Mucosa of rectum (tissue), 2 donors: ENCODE measurements at regions not wholly inside any gene's neighbourhood (a gene's known extent, or its start where the extent isn't known, plus 50 kb on each side); places are given as distances from the start of the nearest gene placed in this dataset.

Experiments
- H3K27ac ChIP-seq, 2 donors: one replicate each; pipeline ENCODE4 v1.7.0; 2013; ENCODE audit warnings: inconsistent platforms in 2 of 2, low read depth in 2 of 2, low read length in 2 of 2
- H3K27me3 ChIP-seq, 2 donors: one replicate each; pipeline ENCODE4 v1.7.0; 2013; ENCODE audit warnings: low read length in 2 of 2; ENCODE audit not compliant: control insufficient read depth in 2 of 2, insufficient read depth in 2 of 2
- H3K36me3 ChIP-seq, 2 donors: one replicate each; pipeline ENCODE4 v1.7.0; 2013; ENCODE audit warnings: low read length in 2 of 2; ENCODE audit not compliant: control insufficient read depth in 2 of 2, insufficient read depth in 2 of 2
- H3K4me1 ChIP-seq, 2 donors: one replicate each; pipeline ENCODE4 v1.7.0; 2013; ENCODE audit warnings: low read length in 2 of 2, mild to moderate bottlenecking in 1 of 2; ENCODE audit not compliant: control insufficient read depth in 2 of 2, insufficient read depth in 2 of 2
- H3K4me3 ChIP-seq, 2 donors: one replicate each; pipeline ENCODE4 v1.7.0; 2013; ENCODE audit warnings: low read length in 2 of 2
- H3K9ac ChIP-seq, 2 donors: one replicate each; pipeline ENCODE4 v1.7.0; 2013; ENCODE audit warnings: low read length in 2 of 2, low read depth in 1 of 2, mild to moderate bottlenecking in 1 of 2
- H3K9me3 ChIP-seq, 2 donors: one replicate each; pipeline ENCODE4 v1.7.0; 2013; ENCODE audit warnings: low read length in 2 of 2; ENCODE audit not compliant: control insufficient read depth in 2 of 2
- donor health status: healthy.
- donor health status: Normal muscosa, but diverticular disease.

DNA sequence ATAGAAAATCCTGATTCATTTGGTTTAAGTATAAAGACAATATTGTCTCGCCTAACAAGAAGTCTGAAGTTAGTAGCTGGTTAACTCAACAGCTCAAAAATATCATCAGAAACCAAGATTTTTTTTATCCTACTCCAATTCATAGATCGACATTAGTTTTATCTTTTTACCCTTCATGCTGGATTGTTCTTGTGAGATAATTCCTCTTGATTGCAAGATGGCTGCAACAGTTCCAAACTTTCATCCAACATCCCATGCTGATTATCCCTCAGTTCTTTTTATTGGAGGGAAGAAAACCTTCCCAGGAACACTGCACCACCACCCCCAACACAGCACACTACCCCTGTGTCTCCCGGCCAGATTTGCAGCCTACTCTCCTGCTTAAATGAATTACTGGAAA is 370.2 kb upstream of the RAB6C start:
- H3K4me3 ChIP-seq, result no peak overlapping the region

DNA sequence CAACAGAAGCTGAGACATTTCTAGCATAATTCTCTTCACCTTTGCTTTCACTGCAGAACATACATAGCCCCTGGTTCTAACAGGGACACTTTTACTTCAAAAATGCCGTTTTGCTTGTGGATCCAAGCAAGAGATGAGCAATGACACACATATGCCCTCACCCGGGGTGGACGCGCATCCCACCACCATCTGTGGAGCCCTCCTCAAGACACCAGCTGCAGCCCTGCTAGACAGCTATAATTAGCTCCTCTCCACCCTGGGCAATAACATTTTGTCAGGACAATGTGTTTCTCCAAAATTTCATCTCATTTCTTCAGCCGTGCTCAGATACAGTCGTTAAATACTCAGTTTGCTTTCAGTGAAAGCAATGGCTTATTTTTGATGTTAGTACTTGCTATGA is 368.7 kb upstream of the RAB6C start:
- Histone ChIP-seq H3K27ac (no peak overlapping the region), H3K4me1 (no peaks in the 10 kb centered on the region), H3K9me3 (no peaks in the 10 kb centered on the region), H3K4me3 (no peak overlapping the region), H3K36me3 (no peaks in the 10 kb centered on the region), H3K9ac (no peak overlapping the region), H3K27me3 (no peaks in the 10 kb centered on the region)

More for the DNA sequence above, 370.2 kb upstream of the RAB6C start:
- Histone ChIP-seq H3K27ac (no peak overlapping the region), H3K9me3 (no peaks in the 10 kb centered on the region), H3K36me3 (no peaks in the 10 kb centered on the region), H3K4me1 (no peaks in the 10 kb centered on the region), H3K9ac (no peak overlapping the region), H3K27me3 (peaks cover 0 to 1% of the 10 kb centered on the region in 2 donors)

DNA sequence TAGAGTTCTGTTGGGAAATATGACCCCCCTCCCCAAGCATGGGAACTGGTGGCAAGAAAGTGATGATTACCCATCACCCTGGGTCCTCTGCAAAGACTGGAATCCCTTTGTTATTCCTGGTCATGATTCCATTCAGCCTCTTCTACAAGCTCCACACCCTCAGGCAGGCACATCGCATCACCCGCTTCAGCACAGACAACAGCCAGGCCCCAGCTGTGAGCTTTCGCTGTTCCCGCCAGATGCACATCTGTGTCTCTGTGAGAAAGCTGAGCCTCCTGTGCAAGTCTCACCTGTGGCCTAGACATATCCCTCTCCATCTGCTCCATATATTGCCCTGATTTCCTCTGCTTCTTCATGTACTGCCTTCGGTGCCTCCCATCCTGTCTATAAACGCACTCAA is 368.0 kb upstream of the RAB6C start:
- H3K9me3 ChIP-seq, result no peaks in the 10 kb centered on the region
- no peaks in the 10 kb centered on the region for H3K27me3 ChIP-seq
- no peaks in the 10 kb centered on the region for H3K4me1 ChIP-seq
- H3K36me3 ChIP-seq, result no peaks in the 10 kb centered on the region
- no peak overlapping the region for H3K27ac ChIP-seq
- H3K9ac ChIP-seq, result no peak overlapping the region
- no peak overlapping the region for H3K4me3 ChIP-seq

DNA sequence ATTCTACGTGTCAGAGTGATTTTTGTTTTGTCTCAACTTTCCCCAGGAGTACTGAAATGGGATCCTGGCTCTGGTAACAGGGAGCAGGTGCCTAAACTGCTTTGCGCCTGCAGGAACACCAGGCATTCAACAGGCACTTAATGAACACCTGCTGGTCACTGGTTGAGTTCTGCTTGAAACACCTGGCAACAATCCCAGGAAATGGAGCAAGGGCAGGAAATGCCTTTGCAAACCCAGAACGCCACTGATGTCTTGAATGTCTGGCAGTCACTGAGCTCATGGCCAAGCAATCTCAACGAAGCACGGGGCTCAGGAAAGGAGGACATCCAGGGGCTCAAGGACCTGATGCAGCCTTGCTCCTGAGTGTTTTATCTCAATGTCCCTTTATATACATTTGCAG is 360.0 kb upstream of the RAB6C start:
- Histone ChIP-seq H3K27ac (no peak overlapping the region), H3K4me1 (no peaks in the 10 kb centered on the region), H3K4me3 (no peak overlapping the region), H3K27me3 (peaks cover 0 to 2% of the 10 kb centered on the region in 2 donors), H3K9ac (no peak overlapping the region), H3K9me3 (no peaks in the 10 kb centered on the region), H3K36me3 (no peaks in the 10 kb centered on the region)

DNA sequence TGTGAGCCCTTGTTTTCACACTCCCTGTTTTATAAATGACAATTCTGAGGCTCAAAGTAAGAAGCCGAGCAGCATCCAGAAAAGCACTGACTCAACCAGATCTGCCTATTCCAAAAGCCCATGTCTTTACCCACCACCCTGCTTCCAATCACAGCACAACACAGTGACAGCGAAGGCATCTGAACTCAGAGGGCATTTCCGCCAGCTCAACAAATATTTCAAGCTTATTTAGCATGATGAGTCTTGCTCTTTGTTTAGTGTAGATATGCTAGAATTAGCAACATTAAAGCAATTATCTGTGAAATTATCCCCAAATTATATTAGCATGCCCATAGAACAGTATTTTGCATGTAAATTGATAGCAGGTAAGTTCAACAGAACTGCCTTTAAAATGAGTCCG is 359.1 kb upstream of the RAB6C start:
- Histone ChIP-seq H3K9me3 (no peaks in the 10 kb centered on the region), H3K36me3 (no peaks in the 10 kb centered on the region), H3K4me1 (no peaks in the 10 kb centered on the region), H3K4me3 (no peak overlapping the region), H3K27ac (no peak overlapping the region), H3K9ac (no peak overlapping the region), H3K27me3 (peaks cover 0 to 2% of the 10 kb centered on the region in 2 donors)

DNA sequence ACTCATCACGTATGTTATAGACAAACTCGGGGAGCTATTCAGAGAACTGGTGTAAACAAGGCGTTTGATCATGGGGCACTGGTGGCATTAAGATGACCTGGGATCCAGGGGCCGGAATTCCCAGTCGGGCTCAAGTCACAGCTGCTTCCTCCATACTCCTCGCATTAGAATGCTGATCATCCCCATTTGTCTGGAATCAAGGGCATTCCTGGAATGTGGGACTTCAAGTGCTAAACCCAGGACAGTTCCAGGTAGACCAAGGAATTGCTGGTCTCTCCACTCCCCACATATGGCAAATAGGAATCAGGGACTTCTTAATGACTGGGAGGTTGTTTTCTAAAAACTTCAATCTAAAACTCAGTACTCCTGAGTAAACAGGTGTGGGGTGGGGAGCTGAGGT is 355.7 kb upstream of the RAB6C start:
- Histone ChIP-seq H3K36me3 (no peaks in the 10 kb centered on the region), H3K4me1 (no peaks in the 10 kb centered on the region), H3K4me3 (no peak overlapping the region), H3K27ac (no peak overlapping the region), H3K9ac (no peak overlapping the region), H3K9me3 (no peaks in the 10 kb centered on the region), H3K27me3 (peaks cover 0 to 2% of the 10 kb centered on the region in 2 donors)

DNA sequence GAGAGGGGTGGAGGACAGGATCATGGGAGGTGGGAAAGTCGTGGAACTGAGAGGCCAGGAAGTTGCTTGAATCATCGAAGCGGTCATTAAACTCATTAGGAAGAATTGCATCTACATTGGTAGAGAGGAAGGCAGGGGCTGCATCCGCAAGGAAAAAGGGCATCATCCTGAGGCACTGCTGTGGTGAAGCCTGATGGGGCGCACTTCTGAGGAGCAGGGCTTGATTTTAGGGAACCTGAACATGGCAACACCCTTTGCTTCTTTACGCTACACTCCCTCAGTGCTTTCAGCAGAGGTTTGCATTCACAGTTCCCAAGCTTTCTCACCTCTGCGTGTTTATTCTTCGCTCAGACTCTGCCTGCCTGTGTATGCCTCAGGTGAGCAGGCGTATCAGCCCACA is 352.0 kb upstream of the RAB6C start:
- H3K4me1 ChIP-seq, result no peaks in the 10 kb centered on the region
- H3K4me3 ChIP-seq, result no peak overlapping the region
- no peak overlapping the region for H3K9ac ChIP-seq
- no peaks in the 10 kb centered on the region for H3K9me3 ChIP-seq
- H3K36me3 ChIP-seq, result no peaks in the 10 kb centered on the region
- H3K27me3 ChIP-seq, result no peaks in the 10 kb centered on the region
- H3K27ac ChIP-seq, result no peak overlapping the region

DNA sequence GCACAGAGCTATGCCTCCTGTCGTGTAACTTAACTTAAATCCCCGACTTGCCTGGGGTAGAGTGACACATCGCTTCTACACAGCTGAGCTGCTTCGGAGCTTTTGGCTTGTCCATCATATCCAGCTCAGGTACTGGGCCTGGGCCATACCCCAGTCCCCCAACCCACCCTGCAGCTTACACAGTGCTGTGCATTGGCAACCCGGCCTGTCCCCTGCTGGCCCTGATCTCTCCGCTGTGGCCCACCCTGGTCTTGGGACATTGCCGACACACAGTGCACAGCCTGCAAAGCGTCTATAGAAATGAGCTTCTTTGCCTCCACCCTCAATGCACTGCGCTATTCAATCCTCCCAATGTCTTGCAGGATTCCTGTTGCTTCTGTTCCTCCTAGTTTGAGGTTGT is 342.8 kb upstream of the RAB6C start:
- Histone ChIP-seq H3K27me3 (no peaks in the 10 kb centered on the region), H3K9ac (no peak overlapping the region), H3K36me3 (no peaks in the 10 kb centered on the region), H3K4me1 (no peaks in the 10 kb centered on the region), H3K9me3 (no peaks in the 10 kb centered on the region), H3K4me3 (no peak overlapping the region), H3K27ac (no peak overlapping the region)

DNA sequence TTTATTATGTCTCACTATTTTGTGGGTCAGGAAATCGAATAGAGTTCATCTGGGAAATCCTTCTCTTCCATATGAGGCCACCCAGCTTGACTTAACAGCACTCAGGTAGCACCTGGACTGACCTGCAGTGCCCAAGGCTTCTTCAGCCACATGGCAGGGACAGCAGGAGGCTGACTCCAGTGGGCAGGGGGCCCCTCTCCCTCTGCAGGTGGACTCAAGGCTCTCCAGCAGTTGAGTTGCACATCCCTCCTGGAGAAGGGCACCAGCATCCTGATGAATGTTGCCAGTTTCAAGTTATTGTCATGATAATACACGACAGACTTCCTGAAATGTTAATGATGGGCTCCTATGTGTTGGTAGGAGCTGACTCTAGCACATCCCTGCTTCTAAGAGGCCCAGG is 338.1 kb upstream of the RAB6C start:
- Histone ChIP-seq H3K4me3 (no peak overlapping the region), H3K27ac (no peak overlapping the region), H3K9me3 (no peaks in the 10 kb centered on the region), H3K27me3 (no peaks in the 10 kb centered on the region), H3K9ac (no peak overlapping the region), H3K36me3 (no peaks in the 10 kb centered on the region), H3K4me1 (no peaks in the 10 kb centered on the region)

DNA sequence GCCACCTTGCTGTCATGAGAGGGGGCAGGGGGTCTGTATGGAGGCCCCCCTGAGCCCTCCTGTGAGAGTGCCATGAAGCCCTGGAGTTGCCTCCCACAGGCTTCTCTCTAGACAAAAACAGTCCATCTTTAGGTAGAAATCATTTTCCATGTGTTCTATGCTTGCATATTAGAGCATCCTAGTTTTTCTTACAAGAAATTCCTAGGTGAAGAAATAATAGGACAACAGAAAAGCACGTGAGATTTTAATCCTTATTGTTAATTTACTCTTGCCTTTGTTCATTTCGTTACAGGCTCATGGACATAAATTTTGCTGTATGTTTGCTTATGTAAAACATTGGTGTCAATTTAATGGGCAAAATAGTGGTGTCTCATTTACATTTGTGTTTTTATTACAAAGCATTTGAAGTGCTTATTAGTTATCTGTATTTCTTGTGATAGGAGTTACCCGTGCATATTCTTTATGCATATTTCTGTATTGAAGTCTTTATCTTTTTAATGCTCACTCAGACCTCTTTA is 336.9 kb upstream of the RAB6C start:
- H3K4me1 ChIP-seq, result no peaks in the 10 kb centered on the region

DNA sequence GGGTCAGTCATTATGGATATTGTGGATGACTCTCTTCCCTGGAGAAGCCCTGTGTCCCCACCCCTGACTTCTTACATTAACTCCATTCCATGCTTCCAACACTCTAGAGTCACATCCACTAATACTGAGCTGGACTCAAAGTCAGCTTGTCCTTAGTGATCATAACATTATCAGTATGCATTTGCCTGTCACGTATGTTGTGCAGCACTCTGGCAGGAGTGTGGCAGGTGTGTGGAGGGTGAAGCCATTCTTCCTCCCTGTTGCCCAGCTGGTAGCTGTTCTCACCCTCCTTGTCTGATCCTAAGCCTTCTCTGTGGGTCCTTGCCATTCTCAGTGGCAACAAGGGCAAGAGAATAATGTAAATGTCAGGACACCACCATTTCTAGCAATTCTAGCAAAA is 334.1 kb upstream of the RAB6C start:
- Histone ChIP-seq H3K36me3 (no peaks in the 10 kb centered on the region), H3K9me3 (no peaks in the 10 kb centered on the region), H3K27ac (no peak overlapping the region), H3K4me1 (no peaks in the 10 kb centered on the region), H3K27me3 (no peaks in the 10 kb centered on the region), H3K9ac (no peak overlapping the region), H3K4me3 (no peak overlapping the region)

More for the DNA sequence above, 336.9 kb upstream of the RAB6C start:
- H3K4me3 ChIP-seq, result no peak overlapping the region
- H3K9me3 ChIP-seq, result no peaks in the 10 kb centered on the region
- no peak overlapping the region for H3K27ac ChIP-seq
- H3K9ac ChIP-seq, result no peak overlapping the region
- H3K36me3 ChIP-seq, result no peaks in the 10 kb centered on the region
- no peaks in the 10 kb centered on the region for H3K27me3 ChIP-seq
